Activated T-cell treated with anti-CD3 and anti-CD28 coated beads, Interleukin-2, amount 50 U/mL, for 24 hours (primary cell): ENCODE measurements at regions not wholly inside any gene's neighbourhood (a gene's known extent, or its start where the extent isn't known, plus 50 kb on each side); places are given as distances from the start of the nearest gene placed in this dataset.

Source experiments
- DNase-seq: peaks from one replicate; pipeline ENCODE4 v3.0.0-alpha.2; 2020
- H3K27ac Mint-ChIP-seq: 2 replicates; pipeline ENCODE4 v1.8.0; 2020; ENCODE audit warnings: mild to moderate bottlenecking, mixed read lengths
- H3K27me3 Mint-ChIP-seq: 2 replicates; pipeline ENCODE4 v1.8.0; 2020; ENCODE audit warnings: mixed read lengths
- H3K36me3 Mint-ChIP-seq: 2 replicates; pipeline ENCODE4 v1.8.0; 2020; ENCODE audit warnings: low read depth, mixed read lengths
- H3K4me1 Mint-ChIP-seq: 2 replicates; pipeline ENCODE4 v1.8.0; 2020; ENCODE audit warnings: low read depth, mixed read lengths
- H3K4me3 Mint-ChIP-seq: 2 replicates; pipeline ENCODE4 v1.8.0; 2020; ENCODE audit warnings: mild to moderate bottlenecking, moderate library complexity, mixed read lengths
- H3K9me3 Mint-ChIP-seq: 2 replicates; pipeline ENCODE4 v1.8.0; 2020; ENCODE audit warnings: mixed read lengths

DNA sequence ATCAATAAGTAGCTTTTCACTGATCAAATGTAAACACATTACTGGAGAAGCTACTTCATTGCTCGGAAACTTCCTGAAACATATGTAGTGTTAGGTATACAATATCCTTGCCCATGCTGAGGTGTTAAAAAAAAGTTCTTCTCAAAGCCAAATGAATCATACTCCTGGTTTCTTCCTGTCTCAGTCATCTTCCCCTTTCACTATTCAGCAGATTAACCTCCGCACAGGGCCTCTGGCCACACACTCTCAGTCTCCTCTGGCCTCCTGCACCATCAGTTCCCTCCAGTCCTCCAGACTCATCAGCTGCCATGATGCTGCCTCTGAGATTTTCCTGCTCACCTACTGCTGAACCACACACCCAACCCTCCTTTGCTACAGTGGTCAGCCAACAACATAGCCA, 70.5 kb upstream of the BOC start:
- H3K27me3 Mint-ChIP-seq, result no peaks in the 10 kb centered on the region
- H3K4me3 Mint-ChIP-seq, result no peak overlapping the region
- DNase-seq, result no peak
- no peak overlapping the region for H3K27ac Mint-ChIP-seq
- peaks cover 4% of the 10 kb centered on the region for H3K4me1 Mint-ChIP-seq
- peaks cover 6% of the 10 kb centered on the region for H3K9me3 Mint-ChIP-seq
- no peaks in the 10 kb centered on the region for H3K36me3 Mint-ChIP-seq

DNA sequence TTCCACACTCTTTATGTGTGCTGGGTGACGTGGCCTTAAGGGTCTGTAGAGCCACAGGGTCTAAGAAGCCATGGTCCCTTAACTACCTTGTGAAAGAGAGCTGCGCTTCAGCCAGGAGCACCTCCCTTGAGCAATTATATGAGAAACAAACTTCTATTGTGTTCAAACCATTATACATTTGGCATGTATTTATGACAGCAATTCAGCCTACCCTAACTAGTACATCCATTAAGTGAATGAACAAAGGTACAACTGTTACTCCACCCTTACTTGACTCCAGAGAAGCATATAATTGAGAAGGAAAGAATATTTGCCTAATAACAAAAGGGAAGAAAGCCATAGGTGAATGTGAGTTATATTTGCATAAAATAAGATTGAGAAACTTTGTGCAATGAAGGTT, 69.8 kb upstream of the BOC start:
- no peak overlapping the region for H3K4me3 Mint-ChIP-seq
- H3K36me3 Mint-ChIP-seq, result no peaks in the 10 kb centered on the region
- peaks cover 6% of the 10 kb centered on the region for H3K9me3 Mint-ChIP-seq
- no peak overlapping the region for H3K27ac Mint-ChIP-seq
- no peaks in the 10 kb centered on the region for H3K27me3 Mint-ChIP-seq
- DNase-seq, result no peak
- peaks cover 4% of the 10 kb centered on the region for H3K4me1 Mint-ChIP-seq

DNA sequence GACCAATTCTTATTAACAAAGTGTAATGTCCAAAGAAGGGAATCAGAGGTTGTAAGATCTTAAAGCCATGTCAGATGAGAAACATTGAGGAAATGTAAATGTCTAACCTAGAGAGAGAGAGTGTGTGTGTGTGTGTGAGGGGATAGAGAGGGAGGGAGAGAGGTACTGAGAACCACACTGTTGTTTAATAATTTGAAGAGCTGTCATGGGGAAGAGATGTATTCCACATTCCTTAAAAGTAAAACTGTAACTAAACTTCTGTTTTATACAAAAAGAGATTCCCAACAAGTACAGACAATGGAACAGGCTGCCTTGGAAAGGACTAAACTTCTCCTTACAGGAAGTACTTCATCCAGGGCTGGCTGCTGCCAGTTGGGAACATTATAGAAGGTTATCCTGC, 68.9 kb upstream of the BOC start:
- peaks cover 4% of the 10 kb centered on the region for H3K4me1 Mint-ChIP-seq
- peaks cover 5% of the 10 kb centered on the region for H3K9me3 Mint-ChIP-seq
- H3K27ac Mint-ChIP-seq, result no peak overlapping the region
- no peaks in the 10 kb centered on the region for H3K36me3 Mint-ChIP-seq
- H3K27me3 Mint-ChIP-seq, result no peaks in the 10 kb centered on the region
- H3K4me3 Mint-ChIP-seq, result no peak overlapping the region
- no peak for DNase-seq

DNA sequence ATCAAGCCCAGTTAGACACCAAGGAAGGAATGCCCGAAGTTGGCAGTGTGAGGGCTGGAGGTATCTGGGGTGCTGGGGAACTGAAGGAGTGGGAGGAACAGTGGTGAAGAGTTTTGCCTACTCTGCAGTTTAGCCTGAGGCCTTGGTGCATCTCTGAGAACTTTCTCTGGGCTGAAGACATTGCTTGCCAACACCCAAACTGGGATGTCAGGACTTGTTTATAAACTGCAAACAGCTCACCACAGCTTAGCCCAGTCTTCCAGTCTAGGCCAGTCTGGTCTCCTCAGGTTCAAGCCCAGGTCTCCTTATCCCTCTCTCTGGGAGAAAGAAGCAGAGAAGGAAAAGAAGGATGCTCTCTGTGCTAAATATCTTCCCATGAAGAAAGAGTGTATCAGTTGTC, 68.0 kb upstream of the BOC start:
- no peak overlapping the region for H3K4me3 Mint-ChIP-seq
- H3K36me3 Mint-ChIP-seq, result no peaks in the 10 kb centered on the region
- no peaks in the 10 kb centered on the region for H3K9me3 Mint-ChIP-seq
- no peaks in the 10 kb centered on the region for H3K27me3 Mint-ChIP-seq
- DNase-seq, result no peak
- no peak overlapping the region for H3K27ac Mint-ChIP-seq
- peaks cover 4% of the 10 kb centered on the region for H3K4me1 Mint-ChIP-seq

DNA sequence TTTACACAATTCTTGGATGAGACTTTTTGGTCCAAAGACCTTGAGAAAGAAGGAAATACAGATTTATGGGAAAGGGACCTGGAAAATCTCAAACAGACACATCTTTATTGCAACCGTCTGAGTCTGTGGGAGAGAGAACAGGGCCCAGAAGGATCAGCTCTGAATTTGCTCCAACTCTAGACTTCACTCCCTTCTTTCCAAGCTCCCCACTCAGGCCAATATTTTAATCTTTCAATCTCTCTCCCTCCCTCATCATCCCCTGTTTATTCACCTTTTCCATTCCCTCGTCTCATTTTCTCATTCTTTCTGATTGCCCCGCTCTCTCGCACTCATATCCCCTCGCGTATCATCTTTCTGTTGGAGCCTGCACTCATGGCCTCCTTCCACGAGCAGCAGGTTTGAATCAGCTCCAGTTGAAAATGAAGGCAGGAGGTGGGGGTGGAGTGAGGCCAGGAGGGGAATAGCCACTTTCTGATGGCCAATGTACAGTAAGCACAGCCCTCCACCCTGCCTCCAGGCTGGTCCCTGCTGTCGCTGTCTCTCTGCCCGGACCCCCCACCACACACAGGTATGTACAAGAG, 63.6 kb upstream of the BOC start:
- no peak overlapping the region for H3K27ac Mint-ChIP-seq
- H3K4me1 Mint-ChIP-seq, result no peaks in the 10 kb centered on the region
- H3K27me3 Mint-ChIP-seq, result peaks cover 6% of the 10 kb centered on the region
- no peak for DNase-seq
- H3K4me3 Mint-ChIP-seq, result no peak overlapping the region
- no peaks in the 10 kb centered on the region for H3K36me3 Mint-ChIP-seq
- no peaks in the 10 kb centered on the region for H3K9me3 Mint-ChIP-seq

DNA sequence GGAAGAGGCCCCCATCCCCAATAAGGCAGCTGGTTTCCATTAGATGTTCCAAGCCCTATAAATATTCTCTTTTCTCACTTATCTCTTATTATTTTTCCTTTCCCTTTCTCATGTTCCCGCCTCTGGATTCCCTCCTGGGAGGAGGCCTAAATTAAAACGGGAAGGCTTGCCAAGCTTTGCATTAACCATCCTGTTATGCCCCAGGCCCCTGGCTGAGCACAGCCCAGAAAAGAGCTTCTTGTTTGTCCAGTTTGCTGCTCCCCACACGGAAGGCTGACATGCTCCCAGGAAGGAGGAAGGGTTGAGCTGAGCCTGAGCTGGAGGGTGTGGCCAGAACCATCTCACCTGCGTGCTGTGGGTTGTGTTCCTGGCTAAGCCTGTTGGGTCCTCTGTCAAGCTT, 63.1 kb upstream of the BOC start:
- no peak overlapping the region for H3K27ac Mint-ChIP-seq
- no peak for DNase-seq
- no peaks in the 10 kb centered on the region for H3K9me3 Mint-ChIP-seq
- H3K4me1 Mint-ChIP-seq, result no peaks in the 10 kb centered on the region
- no peak overlapping the region for H3K4me3 Mint-ChIP-seq
- no peaks in the 10 kb centered on the region for H3K36me3 Mint-ChIP-seq
- peaks cover 6% of the 10 kb centered on the region for H3K27me3 Mint-ChIP-seq

DNA sequence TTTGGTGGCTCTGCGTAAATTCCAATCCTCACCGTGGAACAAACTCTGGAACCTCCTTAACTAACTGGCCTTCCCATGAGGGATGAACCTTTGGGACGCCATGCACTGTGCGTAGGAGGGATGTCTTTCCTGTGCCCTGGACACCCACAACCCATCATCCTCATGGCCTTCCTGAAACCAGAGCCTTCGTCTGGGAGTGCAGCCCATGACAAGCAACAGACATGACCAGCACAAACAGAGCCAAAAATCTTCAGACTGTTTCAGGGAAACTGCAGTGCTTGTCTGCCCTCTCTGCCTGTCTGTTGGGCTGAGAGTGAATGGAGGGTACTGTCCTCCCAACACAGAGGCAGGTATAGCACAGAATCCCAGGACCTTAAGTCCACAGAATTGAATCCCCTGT, 61.1 kb upstream of the BOC start:
- Mint-ChIP-seq H3K4me1 (no peaks in the 10 kb centered on the region), H3K9me3 (no peaks in the 10 kb centered on the region), H3K27ac (no peak overlapping the region)

DNA sequence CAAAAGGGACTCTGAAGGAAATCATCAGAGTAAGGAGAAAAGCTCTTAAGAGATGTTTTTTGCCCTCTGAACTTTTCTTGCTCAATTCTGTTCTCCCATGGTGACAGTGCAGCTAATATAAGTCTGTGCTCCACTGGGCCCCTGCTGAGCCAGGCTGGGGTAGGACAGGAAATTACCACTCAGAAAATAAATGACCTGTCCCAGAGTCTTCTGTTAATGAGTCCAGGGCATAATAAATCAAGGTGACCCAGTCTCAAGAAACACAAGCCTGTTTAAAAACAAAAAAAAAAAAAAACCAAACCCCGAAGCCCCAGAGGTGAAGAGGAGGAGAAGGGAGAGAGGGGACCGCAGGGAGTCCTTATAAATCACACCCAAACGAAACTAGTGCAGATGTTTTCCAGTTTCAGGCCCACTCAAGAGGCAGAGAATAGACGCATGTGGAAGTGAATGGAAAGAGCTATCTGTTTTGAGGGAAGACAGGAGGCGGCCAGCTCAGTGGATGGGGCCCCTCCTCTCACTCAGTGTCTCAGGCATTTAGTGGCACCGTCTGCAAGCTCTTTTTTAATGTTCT, 59.8 kb upstream of the BOC start:
- Mint-ChIP-seq H3K4me3 (no peak overlapping the region), H3K9me3 (no peaks in the 10 kb centered on the region), H3K4me1 (no peaks in the 10 kb centered on the region), H3K27me3 (peaks cover 6% of the 10 kb centered on the region), H3K27ac (no peak overlapping the region), H3K36me3 (no peaks in the 10 kb centered on the region)
- DNase-seq, result no peak

More for the DNA sequence above, 61.1 kb upstream of the BOC start:
- H3K4me3 Mint-ChIP-seq, result no peak overlapping the region
- peaks cover 6% of the 10 kb centered on the region for H3K27me3 Mint-ChIP-seq
- DNase-seq, result no peak
- no peaks in the 10 kb centered on the region for H3K36me3 Mint-ChIP-seq

DNA sequence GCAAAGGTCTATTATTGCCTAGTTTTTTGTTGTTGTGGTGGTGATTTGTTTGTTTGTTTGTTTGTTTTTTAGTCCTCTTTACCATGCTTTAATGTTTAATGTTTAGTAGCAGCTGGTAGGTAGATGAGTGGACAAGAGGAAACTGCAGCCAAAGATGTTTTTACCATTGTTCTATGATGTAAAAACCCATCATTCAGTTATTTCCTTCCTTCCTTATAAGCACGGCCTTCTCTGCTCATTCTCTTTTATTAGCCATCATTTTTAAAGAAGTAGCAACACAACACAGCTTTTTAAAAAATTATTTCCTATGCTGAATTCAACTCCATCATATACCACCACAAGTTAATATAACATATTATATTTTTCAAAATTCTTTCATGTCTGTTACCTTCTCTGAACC, 58.5 kb upstream of the BOC start:
- DNase-seq, result no peak
- Mint-ChIP-seq H3K4me1 (no peaks in the 10 kb centered on the region), H3K27ac (no peak overlapping the region), H3K27me3 (peaks cover 6% of the 10 kb centered on the region), H3K9me3 (no peaks in the 10 kb centered on the region), H3K36me3 (no peaks in the 10 kb centered on the region), H3K4me3 (no peak overlapping the region)

DNA sequence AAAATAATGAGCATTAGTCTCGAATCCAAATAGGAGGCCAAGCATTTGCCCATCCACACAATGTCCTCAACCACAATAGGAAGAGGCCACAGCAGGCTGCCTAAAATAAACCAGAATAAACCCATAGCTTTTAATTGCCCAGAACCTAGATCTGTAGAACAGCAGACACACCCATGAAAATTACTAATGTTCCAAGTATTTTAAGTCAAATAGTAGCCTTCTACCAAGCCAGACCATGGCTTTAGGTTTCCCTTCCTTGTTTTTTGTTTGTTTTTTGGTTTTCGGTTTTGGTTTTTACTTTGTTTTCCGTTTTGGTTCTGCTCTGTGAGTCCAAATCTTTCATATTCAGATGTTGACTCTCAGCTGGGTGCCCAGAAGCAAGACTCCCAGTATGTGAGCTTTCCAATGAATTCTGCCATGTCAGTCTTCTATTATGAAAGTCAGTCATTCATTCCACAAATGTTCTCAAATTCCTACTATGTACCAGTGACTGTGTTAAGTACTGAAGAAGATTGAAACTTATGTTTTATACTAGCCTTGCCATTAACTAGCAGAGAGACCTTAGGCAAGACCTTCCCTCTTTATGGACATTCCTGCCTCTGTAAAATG, 57.8 kb upstream of the BOC start:
- Mint-ChIP-seq H3K4me1 (no peaks in the 10 kb centered on the region), H3K4me3 (no peak overlapping the region), H3K27me3 (peaks cover 6% of the 10 kb centered on the region), H3K9me3 (no peaks in the 10 kb centered on the region), H3K36me3 (no peaks in the 10 kb centered on the region), H3K27ac (no peak overlapping the region)
- no peak for DNase-seq

DNA sequence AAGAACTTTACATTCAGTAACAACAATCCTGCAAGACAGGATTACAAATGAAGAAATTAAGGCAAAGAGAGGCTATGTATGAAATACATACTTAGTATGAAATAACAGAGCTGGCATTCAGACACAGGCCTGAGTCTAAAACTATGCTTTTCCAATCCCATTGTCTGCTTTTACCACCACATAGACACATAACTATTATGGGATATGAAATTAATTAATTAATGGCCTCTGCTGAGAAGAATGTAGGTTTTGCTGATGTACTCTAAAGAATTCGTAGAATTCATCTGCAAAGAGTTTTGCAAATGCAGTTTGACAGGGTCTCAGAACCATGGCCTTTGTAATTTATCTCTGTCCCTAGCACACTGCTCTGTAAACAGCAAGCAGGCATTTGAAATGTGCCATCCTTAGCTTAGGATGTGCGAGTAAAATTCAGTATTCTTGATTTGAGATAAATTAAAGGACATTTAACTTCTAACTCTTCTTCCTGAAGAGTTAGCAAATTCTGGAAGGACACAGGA, 54.5 kb upstream of the BOC start:
- no peak overlapping the region for H3K27ac Mint-ChIP-seq
- no peak for DNase-seq
- H3K27me3 Mint-ChIP-seq, result no peaks in the 10 kb centered on the region
- no peaks in the 10 kb centered on the region for H3K9me3 Mint-ChIP-seq
- H3K4me1 Mint-ChIP-seq, result no peaks in the 10 kb centered on the region
- no peaks in the 10 kb centered on the region for H3K36me3 Mint-ChIP-seq
- H3K4me3 Mint-ChIP-seq, result no peak overlapping the region

DNA sequence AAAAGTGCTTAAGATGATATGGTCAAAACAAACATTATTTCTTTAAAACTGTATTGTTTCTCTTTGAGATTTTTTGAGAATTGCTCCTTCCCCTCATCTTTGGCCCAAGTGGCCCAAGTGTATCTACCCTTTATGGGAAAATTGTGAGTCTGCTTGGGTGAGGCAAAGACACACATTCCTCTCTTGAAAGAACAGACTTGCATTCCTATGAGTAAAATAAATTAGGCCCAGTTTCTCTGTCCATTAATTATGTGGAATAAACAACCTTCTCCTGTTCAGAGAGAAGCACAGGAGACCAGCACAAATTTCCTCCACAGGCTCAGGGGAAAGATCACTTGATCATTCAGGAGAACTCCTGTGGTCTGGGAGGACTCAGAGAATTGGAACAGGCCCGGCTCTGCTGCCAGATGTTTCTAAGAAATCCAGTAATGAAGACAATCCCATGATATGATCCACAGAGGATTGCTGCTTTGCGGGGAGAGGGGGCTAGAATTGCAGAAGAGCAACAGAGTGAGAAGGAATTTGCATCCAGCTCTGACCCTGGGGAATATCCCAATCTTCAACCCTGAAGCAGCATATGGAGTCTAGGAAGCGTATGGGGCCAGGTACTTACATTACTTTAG, 53.8 kb upstream of the BOC start:
- Mint-ChIP-seq H3K27me3 (no peaks in the 10 kb centered on the region), H3K36me3 (no peaks in the 10 kb centered on the region), H3K4me1 (no peaks in the 10 kb centered on the region), H3K9me3 (no peaks in the 10 kb centered on the region), H3K27ac (no peak overlapping the region), H3K4me3 (no peak overlapping the region)
- DNase-seq, result no peak

DNA sequence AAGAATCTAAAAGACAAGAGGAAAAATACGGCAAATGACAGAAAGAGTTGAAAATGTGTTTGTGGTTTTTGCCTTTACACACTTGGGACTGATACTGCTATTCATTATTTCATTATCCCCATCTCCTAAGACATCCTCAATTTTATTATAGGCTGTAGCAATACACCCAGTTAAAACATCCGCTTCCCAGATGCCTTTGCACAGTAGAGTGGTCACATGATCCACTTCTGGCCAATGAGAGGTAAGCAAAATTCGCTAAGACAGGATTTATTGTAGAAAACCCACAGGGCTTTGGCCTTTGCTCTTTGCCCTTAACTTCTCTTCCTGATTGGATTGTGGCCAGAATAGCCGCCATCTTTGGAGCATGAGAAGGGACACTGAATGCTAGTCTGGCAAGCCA, 53.2 kb upstream of the BOC start:
- DNase-seq, result no peak
- Mint-ChIP-seq H3K9me3 (no peaks in the 10 kb centered on the region), H3K36me3 (no peaks in the 10 kb centered on the region), H3K27me3 (no peaks in the 10 kb centered on the region), H3K4me1 (no peaks in the 10 kb centered on the region), H3K27ac (no peak overlapping the region), H3K4me3 (no peak overlapping the region)
